Fibroblast of skin of right quadriceps (primary cell): ENCODE measurements at regions not wholly inside any gene's neighbourhood (a gene's known extent, or its start where the extent isn't known, plus 50 kb on each side); places are given as distances from the start of the nearest gene placed in this dataset.

Experiments used
- DNase-seq: peaks from one replicate; pipeline ENCODE4 v3.0.0-alpha.2; 2013

GRCh38 chr14:34007902-34008301 lies 57.0 kb upstream of the EGLN3 start:
- DNase-seq: no peak

- DNase-seq: no peak
Observed at GRCh38 chr14:34005901-34006300, 55.0 kb upstream of the EGLN3 start.

DNA sequence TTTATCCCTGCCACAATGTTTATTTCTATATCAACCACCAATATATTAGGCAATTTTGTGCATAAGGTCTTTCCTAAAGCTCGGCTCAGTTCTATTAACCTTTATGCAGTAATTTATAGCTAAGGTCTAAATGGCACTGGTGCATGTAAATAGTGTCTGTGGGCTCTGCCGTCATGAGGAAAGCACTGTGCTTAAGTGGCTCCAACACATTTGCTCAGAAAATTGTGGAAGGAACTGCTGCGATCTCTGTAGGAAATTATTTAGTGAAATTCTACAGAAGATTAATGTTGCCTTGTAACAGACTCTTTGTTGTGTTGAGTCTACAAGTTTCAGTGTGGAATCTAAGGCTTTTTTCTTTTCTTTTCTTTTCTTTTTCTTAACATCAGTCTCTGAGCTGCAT lies 54.0 kb upstream of the EGLN3 start:
- no peak for DNase-seq

- no peak for DNase-seq
Observed at GRCh38 chr14:34003691-34004090, 52.8 kb upstream of the EGLN3 start.

DNA sequence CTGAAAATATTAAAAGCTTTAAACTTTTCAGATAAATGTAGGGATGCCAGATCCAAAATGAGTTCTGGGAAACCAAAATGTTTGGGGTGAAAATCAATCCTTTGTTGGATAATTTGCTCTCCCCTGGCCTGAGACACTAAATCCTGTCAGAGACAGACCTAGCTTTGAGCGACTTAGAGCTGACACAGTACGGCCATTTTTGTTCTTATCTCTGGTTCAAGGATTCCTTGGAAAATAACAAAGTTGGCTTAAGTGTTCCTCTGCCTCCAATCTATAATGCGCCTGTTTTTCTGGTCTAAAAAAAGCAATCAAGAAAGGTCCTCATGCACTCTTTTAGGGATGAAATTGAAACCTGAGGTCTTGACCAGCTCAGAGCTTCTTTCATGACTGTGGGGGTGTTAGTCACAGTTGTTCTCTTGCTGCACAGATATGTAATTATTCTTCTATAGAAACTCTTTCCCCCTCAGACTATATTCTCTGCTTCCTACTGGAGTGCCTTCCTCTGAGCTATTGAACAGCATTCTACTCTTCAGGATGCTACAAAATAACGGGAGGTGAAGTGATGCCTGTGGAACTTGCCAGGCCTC lies 52.3 kb upstream of the EGLN3 start:
- DNase-seq: no peak
